OCI-M2 (cell line): ENCODE measurements at regions not wholly inside any gene's neighbourhood (a gene's known extent, or its start where the extent isn't known, plus 50 kb on each side); places are given as distances from the start of the nearest gene placed in this dataset.
"Not testable (repeated sequence)": the region's sequence is repeated elsewhere in the genome, so short reads cannot be mapped to it uniquely, and the experiment has no call there.

ENCODE experiments used
- DNase-seq: peaks from one replicate; lab custom pipeline; 2025; ENCODE audit not compliant: unreplicated experiment; lab: John Stamatoyannopoulos, UW

- DNase-seq: no peak
These were observed 1004.1 kb upstream of the EDIL3 start for GRCh38 chr5:85388770-85389169.

GRCh38 chr5:85392309-85392708 is 1007.6 kb upstream of the EDIL3 start:
- not testable (repeated sequence) for DNase-seq

- no peak for DNase-seq
These were observed 1010.8 kb upstream of the EDIL3 start for GRCh38 chr5:85395526-85395925.

DNA sequence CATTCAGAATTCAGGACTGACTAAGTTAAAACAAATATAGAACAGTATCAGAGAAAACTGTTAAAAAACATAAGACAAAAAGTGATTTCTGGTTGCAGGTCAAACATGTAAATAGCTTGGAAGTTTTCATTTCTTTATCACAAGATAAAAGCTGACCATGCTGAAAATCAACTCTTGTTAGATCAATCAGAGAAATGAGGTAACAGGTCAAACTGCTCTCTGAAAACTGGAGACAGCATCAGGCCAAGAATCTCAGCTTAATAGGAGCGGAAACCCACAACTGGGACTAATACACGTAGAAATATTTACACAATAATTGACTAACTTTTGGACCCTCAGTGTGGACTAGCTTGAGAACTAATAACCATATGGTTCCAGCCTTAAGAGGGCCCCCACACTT is 1012.8 kb upstream of the EDIL3 start:
- DNase-seq: no peak

DNA sequence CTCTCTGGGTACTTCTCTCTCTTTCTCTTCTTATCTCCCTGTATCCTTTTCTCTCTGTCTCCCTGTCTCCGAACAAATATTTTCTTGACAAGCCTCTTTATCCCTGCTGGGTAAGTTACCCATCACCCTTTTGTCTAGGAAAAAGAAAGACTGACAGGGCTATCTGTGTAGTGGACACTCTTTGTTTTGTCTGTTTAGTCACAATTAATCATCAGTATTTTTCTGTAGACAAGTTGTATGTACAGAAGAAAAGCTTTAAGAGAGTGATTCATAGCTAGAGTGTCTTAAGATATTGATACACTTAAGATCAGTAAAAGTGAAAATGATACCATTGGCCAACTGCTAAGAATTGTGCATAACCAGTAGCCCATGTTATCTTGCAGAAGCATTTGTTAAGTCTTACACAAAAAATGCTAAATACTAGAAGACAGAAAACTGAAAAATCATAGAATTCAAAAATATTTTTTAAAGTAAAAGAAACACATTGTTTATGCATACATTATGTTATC is 1043.8 kb upstream of the EDIL3 start:
- DNase-seq: no peak

- not testable (repeated sequence) for DNase-seq
These were observed 1047.0 kb upstream of the EDIL3 start for GRCh38 chr5:85431726-85432125.

GRCh38 chr5:85441156-85441555 is 1056.5 kb upstream of the EDIL3 start:
- DNase-seq: no peak

DNA sequence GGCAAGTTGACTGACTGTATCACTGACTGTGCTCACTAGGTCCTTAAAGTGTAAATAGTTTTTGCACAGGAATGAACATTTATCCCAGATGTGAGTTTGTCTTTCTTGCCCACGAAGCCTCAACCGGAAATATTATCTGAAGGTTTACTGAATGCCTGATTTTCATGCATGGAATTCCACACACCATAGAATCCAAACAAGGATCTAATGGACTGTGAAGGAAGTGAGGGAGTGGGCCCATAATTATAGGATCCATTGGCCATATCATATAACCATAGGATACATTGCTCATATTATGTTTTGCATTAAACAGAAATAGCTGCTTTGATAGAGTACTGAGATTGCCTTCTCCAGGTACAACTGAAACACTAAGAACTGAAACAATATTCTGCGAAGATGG is 1057.2 kb upstream of the EDIL3 start:
- no peak for DNase-seq

DNA sequence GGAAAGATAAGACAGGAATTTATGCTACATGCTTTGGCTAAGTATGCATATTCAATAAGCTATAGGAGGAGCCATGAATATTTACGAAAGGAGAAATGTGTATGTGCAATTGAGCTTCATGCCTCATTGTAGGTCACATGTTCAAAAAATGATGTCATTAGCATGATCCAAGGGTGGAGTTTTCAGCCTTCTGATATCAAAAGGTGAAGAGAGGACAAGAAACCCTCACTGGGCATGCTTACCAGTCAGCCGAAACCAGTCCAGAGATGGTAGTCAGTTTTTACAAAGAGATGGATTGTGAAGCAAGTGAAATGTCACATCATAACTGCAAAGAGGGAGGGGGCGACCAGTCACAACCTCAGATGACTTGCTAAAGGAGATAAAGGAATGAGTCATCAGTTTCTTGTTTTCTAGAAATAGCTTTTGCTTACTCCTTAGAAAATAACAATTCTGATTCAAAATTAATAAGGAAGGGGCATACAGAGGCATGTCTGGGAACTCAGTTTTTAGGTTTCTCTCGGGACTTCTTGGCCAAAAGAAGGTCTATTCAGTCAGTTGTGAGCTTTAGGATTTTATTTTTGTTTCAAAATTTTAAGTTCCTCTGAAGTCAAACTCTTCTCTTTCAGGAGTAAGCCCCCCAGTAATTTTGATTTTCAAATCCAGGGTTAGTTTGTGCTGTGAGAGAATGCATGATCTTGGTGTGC is 1067.8 kb upstream of the EDIL3 start:
- no peak for DNase-seq

DNA sequence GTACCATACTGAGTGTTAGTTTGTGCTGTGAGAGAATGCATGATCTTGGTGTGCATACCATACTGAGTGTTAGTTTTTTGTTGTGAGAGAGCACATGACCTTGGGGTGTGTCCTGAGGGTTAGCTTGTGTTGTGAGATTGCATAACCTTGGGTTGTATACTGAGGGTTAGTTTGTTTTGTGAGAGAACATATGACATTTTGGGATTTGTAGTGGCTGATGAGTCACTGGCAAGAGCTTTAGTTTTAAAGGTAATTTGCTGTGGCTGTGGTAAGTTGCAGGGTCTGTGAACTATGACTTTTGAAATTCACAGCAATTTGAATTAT is 1068.3 kb upstream of the EDIL3 start:
- DNase-seq: no peak

DNA sequence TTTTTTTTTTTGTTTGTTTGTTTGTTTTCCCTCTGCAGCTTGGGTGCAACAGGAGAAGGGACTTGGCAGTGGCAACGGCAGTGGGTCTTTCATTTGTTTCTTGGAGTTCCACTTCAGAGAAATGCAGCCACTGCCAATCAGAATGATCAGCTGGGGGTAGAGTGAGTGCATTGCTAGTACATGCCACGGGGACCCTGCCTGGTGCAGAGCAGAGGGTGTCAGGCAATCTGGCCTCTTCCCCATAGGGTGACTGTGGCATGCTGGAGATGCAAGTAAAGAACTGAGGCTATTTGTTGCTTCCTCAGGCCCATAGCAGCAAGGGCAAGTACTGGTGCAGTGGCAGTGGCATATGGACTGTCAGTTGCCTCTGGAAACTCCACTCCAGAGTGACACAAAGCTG is 1073.6 kb upstream of the EDIL3 start:
- DNase-seq: no peak

DNA sequence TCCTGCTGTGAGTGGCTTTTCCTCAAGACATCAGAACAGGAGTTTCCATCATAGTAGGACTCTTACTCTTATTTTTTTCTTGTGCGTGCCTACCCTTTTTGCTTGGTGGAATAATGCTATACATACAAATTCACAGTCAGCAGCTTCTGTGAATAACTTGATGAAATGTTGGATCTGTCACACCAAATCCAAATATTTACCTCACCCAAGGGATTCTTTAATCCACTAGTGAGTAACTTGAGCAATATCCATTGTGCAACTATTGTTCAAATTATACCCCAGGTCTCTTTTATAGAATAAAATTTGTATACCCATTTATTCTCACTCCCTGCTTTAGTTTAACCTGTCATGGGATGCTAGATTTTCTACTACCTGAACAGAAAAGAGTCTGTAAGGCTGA is 1078.3 kb upstream of the EDIL3 start:
- DNase-seq: no peak

DNA sequence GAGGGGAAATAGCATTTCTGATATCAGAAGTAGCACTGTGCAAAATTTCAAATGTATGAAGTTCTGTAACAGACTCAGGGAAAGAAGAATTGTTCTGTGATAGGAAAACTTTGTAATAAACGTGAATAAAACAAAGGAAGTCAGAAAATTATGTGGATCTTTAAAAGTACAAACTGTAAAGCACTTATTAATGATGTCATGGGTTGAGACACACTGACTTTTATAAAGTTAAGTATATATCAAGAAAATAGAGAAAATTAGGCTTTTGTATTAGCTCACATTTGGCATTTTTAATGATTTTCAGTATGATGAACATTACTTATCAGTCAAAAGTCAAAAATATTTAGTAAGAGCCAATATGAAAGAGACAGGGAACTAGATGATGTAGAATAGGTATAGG is 1081.7 kb upstream of the EDIL3 start:
- no peak for DNase-seq

DNA sequence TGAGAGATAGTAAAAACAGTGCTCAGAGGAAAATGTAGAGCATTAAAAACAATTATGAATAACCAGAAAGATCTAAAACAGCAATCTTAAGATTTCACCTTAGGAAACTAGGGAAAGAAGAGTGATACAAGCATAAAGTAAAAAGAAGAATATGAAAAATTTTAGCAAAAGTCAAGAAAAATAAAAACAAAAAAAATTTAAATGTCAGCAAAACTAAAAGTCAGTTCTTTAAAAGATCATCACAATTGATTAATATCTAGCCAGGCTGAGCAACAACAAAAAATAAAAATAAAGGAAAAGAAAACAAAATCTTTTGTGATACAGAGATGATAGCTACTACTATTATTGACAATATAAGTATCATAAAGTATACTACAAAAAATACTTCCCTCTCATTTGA is 1088.1 kb upstream of the EDIL3 start:
- no peak for DNase-seq

DNA sequence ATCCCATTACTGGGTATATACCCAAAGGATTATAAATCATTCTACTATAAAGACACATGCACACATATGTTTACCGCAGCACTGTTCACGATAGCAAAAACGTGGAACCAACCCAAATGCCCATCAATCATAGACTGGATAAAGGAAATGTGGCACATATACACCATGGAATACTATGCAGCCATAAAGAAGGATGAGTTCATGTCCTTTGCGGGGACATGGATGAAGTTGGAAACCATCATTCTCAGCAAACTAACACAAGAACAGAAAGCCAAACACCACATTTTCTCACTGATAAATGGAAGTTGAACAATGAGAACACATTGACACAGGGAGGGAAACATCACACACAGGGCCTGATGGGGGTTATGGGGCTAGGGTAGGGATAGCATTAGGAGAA is 1090.5 kb upstream of the EDIL3 start:
- not testable (repeated sequence) for DNase-seq

DNA sequence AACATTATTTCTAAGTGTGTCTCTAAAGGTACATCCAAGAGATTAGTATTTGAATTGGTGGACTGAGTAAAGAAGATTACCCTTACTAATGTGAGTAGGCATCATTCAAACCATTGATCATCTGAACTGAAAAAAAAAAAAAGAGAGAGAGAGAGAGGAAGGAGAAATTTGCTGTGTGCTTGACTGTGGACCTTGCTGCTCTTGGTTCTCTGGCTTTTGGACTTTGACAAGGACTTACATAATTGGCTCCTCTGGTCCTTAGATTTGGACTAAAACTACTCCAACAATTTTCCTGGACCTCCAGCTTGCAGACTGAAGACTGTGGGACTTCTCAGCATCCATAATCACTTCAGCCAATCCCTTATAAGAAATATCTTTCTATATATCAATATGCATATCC is 1091.9 kb upstream of the EDIL3 start:
- DNase-seq: no peak

DNA sequence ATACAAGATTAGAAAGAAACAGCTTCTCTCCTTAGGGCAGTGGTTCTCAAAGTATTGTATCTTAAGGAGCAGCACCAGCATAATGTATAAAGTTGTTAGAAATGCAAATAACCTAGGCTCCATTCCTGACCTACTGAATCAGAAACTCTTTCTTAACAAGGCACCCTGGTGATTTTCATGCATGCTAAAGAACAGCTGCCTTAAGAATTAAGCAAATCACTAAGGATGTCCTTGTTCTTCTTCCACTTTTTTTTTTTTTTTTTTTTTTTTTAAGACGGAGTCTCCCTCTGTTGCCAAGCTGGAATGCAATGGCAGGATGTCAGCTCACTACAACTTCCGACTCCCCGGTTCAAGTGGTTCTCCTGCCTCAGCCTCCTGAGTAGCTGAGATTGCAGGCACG is 1095.2 kb upstream of the EDIL3 start:
- no peak for DNase-seq

DNA sequence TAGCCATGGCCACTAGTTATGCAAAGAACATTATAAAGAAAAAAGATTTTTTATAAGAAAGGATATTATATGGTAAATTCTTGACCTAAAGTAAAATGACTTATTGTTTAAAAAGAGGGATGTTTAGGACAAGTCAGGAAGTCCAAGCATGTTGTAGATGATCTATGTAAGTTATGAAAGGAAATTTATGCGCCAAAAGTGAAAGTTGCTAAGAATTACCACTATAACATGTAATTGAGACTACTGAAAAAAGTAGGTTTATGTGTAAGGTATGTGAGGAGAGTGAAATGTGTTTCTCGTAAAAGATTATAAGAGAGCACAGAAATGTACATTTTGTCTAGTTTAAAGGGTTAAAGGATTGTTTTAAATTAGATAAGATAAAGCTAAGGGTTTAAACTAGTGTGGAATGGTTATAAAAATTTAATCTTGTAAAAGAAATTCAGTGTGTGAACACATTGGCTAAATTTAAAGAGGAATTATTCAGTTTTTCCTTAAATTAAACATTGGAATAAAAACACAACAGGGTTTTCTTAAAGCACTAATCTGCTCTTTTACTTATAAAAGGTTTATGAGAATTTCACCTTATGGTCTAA is 1100.4 kb upstream of the EDIL3 start:
- DNase-seq: no peak

GRCh38 chr5:85488295-85488694 is 1103.6 kb upstream of the EDIL3 start:
- no peak for DNase-seq

GRCh38 chr5:85500869-85501268 is 1116.2 kb upstream of the EDIL3 start:
- DNase-seq: no peak

DNA sequence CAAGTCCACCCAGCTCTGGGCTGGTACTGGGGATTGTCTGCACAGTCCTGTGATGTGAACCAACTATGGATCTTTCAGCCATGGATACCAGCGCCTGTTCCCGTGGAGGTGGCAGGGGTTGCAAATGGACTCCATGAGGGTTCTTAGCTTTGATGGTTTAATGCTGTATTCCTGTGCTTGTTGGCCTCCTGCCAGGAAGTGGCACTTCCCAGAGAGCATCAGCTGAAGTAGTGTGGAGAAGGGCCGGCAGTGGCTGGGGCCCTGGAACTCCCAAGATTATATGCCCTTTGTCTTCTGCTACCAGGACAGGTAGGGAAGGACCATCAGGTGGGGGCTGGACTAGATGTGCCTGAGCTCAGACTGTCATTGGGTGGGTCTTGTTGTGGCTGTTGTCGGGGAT is 1104.8 kb upstream of the COX7C start:
- DNase-seq: no peak

DNA sequence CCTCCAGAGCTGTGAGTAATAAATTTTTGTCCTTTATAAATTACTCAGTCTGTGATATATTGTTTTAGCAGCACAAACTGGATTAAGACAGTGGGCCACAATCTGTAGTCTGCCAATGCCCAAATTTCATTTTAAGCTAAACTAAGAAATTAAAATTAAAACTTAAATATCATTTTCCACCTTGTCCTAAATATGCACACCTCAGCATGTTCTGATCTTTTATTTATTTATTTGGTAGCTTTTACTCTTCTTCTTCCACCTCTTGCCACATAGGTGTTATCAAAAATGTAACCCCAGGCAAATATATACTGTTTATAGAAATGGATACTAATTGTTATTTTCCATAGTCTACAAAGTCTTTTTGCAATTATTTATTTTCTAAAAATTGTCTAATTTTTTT is 1102.2 kb upstream of the COX7C start:
- DNase-seq: no peak

GRCh38 chr5:85517386-85517785 is 1100.4 kb upstream of the COX7C start:
- no peak for DNase-seq
